Vagina (tissue), 2 donors: ENCODE measurements at regions not wholly inside any gene's neighbourhood (a gene's known extent, or its start where the extent isn't known, plus 50 kb on each side); places are given as distances from the start of the nearest gene placed in this dataset.

Experiments
- CTCF ChIP-seq, 3 experiments: fragments of 450-650 bp in 2 of 3; fragments of 200-600 bp in 1 of 3; sonication (generic) in 1 of 3; IDR thresholded peaks; one replicate each; pipeline ENCODE4 v1.5.1; 2017 to 2019; ENCODE audit warnings: antibody characterized with exemption in 3 of 3, mild to moderate bottlenecking in 2 of 3, moderate library complexity in 2 of 3
- POLR2A ChIP-seq, 2 donors: fragments of 450-650 bp; IDR thresholded peaks; one replicate each; pipeline ENCODE4 v1.6.1; 2017; ENCODE audit warnings: antibody characterized with exemption in 2 of 2, mild to moderate bottlenecking in 2 of 2, moderate library complexity in 2 of 2
- POLR2AphosphoS5 ChIP-seq, 2 donors: sonication (generic); formaldehyde crosslinking; IDR thresholded peaks; one replicate each; pipeline ENCODE4 v1.9.0; 2017; ENCODE audit warnings: antibody characterized with exemption in 2 of 2, mild to moderate bottlenecking in 2 of 2, low read depth in 1 of 2; ENCODE audit not compliant: insufficient read depth in 1 of 2

GRCh38 chrX:9146657-9147056 lies 112.7 kb upstream of the FAM9B start:
- no peak for TF ChIP-seq CTCF (IDR thresholded peaks at IDR 0.05)
- no peak for TF ChIP-seq POLR2A (IDR thresholded peaks at IDR 0.05)
- no peak for TF ChIP-seq POLR2AphosphoS5 (IDR thresholded peaks at IDR 0.05; ENCODE audit: insufficient read depth in 1 of 2, low read depth in 1 of 2)
